ENCODE measurements at regions not wholly inside any gene's neighbourhood (a gene's known extent, or its start where the extent isn't known, plus 50 kb on each side); places are given as distances from the start of the nearest gene placed in this dataset.

DNA sequence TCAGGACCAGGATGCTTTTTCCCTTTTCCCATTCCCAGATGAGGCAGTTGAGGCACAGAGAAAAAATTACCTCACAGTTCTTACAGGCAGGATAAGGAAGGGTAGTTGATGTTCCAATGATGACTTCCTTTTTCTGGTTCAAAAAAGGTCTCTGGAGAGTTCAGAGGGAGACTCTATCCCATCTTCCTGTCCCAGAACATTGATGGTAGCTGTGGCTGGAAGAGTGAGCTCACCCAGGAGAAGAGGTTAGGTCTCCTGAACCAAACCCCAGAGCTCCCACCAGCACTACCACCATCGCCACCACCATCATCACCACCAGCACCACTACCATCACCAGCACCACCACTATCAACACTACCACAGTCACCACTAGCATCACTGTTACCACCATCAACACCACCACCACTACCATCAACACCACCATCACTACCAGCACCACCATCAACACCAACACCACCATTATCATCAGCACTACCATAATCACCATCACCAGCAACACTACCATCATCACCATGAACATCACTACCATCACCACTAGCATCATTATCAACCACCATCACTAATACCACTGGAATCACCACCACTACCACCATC is 105.5 kb upstream of the RUNX3 start:
- no peak for DNase-seq
- H3K4me3 Mint-ChIP-seq: no peak overlapping the region
- intact Hi-C loops (cut with micrococcal nuclease): loop anchor here (2.0 kb wide), 1 partner anchor 13 kb away; no protein-coding TSS in a partner anchor
- CTCF ChIA-PET: interaction anchor here (1.1 to 10.4 kb wide), 12 partner anchors 10 to 187 kb away, joined by 3 to 290 read pairs (median 28); partner anchors contain the start of gene RUNX3
- peaks cover 3% of the 10 kb centered on the region for H3K27me3 Mint-ChIP-seq
- H3K9me3 Mint-ChIP-seq: no peaks in the 10 kb centered on the region
- POLR2A ChIA-PET: interaction anchor here (3.2 kb wide), 1 partner anchor 105 kb away, joined by 17 read pairs; the partner anchor contains the start of gene RUNX3
- H3K36me3 Mint-ChIP-seq: no peaks in the 10 kb centered on the region
- H3K4me1 Mint-ChIP-seq (ENCODE audit: low read depth): peaks cover 46% of the 10 kb centered on the region
- no peak overlapping the region for H3K27ac Mint-ChIP-seq

DNA sequence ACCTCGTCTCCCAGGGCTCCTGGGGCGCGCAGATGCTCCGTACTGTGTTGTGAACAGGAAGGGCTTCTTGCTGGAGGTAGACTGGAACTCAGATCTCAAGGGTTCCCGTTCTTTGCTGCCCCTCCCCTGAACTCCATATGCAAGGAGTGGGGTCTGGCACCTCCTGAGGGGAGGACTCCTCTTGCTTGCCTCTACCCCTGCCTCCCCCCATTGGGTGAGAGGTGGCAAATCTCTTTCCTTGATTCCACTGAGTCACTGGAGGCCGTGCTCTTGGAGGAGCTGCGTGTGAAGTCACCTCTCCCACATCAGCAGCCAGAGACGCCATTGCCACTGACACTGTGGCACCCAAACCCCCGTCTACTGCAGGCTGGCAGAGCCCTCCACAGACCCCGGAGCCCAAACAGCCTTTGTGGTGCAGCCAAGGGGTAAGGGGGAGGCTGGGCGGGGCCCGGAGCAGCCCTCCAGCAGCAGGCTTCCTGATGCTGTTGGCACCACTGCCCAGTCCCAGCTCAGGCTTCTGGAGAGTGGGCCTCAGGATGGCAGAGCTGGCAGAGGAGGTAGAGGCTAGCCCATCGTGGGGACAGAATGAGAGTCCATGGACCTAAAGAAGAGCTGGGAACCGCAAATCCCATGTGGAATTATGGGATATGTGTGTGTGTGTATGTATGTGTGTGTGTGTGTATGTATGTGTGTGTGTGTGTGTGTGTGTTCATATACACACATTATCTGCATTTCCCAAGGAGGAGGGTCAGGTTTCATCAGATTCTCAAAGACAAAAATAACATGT is 104.9 kb upstream of the RUNX3 start:
- Mint-ChIP-seq H3K27ac (no peak overlapping the region), H3K9me3 (no peaks in the 10 kb centered on the region), H3K36me3 (no peaks in the 10 kb centered on the region), H3K27me3 (peaks cover 2% of the 10 kb centered on the region), H3K4me1 (ENCODE audit: low read depth) (peaks cover 52% of the 10 kb centered on the region), H3K4me3 (no peak overlapping the region)
- DNase-seq: no peak
- CTCF ChIA-PET: interaction anchor here (1.1 to 10.4 kb wide), 7 partner anchors 13 to 186 kb away, joined by 3 to 290 read pairs (median 5); partner anchors contain the start of gene RUNX3
- intact Hi-C loops (cut with micrococcal nuclease): no loop called here
- POLR2A ChIA-PET: interaction anchor here (3.2 kb wide), 1 partner anchor 104 kb away, joined by 17 read pairs; the partner anchor contains the start of gene RUNX3

DNA sequence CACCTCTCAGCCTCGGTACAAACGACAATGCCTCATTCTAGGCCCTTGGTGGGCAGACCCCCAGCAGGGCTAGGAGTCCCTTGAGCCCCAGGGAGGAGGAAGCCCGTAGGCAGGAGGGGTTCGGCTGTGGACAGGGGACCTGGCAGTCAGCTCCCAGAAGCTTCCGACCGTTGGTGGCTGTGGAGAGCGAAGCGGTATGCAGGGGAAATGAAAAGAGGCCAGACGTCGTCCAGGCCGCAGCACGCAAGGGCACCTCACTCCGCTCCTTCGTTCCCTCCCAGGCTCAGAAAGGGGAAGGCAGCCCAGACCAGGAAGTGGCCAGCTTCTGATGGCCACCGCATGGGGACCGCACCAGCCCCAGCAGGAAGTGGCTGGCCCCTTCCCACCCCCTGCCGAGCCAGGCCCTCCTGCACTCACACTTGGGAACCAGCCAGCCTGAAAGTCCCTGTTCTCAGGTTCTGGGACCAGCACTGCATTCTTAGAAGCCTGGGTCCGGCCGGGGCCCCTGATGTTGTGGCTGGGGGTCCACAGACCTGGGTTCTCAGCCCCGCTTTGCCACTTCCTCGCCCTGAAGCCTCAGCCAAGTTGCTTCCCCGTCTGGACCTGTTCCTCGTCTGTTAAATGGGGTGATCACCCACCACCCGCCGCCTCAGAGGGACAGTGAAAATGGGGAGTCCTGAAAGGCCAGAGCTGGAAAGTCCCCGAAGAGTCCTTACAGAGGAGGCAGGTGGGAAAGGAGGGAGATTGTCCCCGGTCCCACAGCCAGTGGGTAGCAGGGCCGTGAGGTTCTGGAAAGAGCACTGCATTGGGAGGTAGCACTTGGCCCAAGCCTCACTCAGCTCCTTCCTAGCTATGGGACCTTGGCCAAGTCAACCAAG is 104.0 kb upstream of the RUNX3 start:
- Mint-ChIP-seq H3K4me1 (ENCODE audit: low read depth) (peaks cover 61% of the 10 kb centered on the region), H3K36me3 (no peaks in the 10 kb centered on the region), H3K27ac (peak overlapping the region; percentile 94), H3K27me3 (no peaks in the 10 kb centered on the region), H3K9me3 (no peaks in the 10 kb centered on the region), H3K4me3 (peak overlapping the region; percentile 9)
- ChIA-PET POLR2A (interaction anchor here (1.0 kb wide), 1 partner anchor 106 kb away, joined by 4 read pairs; no protein-coding TSS in a partner anchor), CTCF (interaction anchor here (1.2 to 10.4 kb wide), 8 partner anchors 9 to 185 kb away, joined by 3 to 290 read pairs (median 4); partner anchors contain the start of gene RUNX3)
- intact Hi-C loops (cut with micrococcal nuclease): no loop called here
- DNase-seq: peak; percentile 35

DNA sequence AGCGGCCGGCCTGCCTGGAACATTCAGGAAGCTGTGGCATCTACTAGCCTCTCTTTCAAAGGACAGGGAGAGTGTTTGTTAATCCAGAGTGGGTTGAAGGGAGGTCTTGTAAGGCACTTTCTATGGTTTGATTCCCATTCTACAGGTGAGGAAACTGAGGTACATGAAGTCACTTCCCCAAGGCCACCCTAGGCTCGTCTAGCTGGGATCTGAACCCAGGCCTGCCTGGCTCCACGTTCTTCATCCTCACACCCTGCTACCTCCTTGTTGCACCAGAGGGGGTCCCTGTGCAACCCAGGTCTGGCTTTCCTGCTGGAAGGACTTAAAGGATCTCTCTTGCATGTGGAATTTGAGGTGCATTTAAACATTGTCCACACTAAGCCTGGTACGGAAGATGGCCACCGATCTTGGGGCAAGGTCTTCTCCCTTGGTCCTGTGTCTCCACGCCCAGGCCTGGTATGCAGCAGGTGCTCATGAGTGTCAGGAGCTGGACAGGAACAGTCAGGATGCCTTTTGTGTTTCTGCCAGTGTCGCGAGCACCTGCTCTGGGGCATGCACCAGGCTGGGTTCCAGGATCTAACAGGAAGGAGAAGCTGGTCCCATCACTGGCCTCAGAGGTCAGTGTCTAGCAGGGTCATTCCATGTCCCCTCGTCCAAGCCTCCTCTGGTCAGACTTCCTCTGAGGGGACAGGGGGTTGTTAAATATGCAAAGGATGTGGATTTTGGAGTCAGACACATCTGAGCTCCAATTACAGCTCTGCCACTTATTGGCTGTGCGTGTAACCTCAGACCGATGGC is 103.2 kb upstream of the RUNX3 start:
- peak overlapping the region; percentile 94 for H3K27ac Mint-ChIP-seq
- CTCF ChIA-PET: interaction anchor here (1.2 to 10.4 kb wide), 7 partner anchors 9 to 184 kb away, joined by 3 to 290 read pairs (median 5); partner anchors contain the start of gene RUNX3
- intact Hi-C loops (cut with micrococcal nuclease): no loop called here
- peak overlapping the region; percentile 70 for H3K4me3 Mint-ChIP-seq
- peaks cover 67% of the 10 kb centered on the region for H3K4me1 Mint-ChIP-seq (ENCODE audit: low read depth)
- no peaks in the 10 kb centered on the region for H3K27me3 Mint-ChIP-seq
- POLR2A ChIA-PET: interaction anchor here (1.0 to 2.0 kb wide), 3 partner anchors 9 to 105 kb away, joined by 4 to 7 read pairs (median 5); partner anchors contain the start of gene RUNX3
- no peak for DNase-seq
- H3K36me3 Mint-ChIP-seq: no peaks in the 10 kb centered on the region
- H3K9me3 Mint-ChIP-seq: no peaks in the 10 kb centered on the region

DNA sequence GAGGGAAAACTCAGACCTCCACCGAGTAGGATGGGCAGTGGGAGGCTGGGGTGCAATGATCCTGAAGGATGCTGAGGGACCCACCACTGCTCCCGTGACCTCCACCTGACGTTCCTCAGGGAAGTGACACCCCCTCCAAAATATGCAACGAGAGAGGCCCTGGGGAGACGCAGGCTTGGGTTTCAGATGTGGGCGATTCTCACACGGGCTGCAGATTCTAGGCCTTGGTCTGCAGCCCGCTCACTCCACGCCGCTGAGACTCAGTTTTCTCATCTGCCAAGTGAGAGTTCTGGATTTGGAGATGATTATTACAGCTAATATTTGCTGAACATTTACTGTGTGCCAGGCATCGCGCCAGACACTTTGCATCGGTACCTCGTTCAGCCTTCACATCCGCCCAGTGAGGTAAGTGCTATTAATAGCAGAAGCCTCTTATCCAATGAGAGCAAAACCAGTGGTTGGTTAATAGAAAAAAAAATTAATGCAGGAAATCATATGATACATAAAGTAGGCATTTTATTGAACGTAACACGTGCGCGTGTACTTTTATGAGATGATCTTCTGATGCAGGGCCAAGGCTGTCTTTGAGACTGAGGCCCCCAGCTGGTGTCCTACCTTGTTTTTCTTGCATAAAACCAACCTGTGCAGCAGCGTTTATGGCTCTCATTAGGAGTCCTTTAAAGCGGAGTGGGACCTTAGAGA is 102.0 kb upstream of the RUNX3 start:
- intact Hi-C loops (cut with micrococcal nuclease): loop anchor here (1.0 to 2.0 kb wide), 5 partner anchors 10 to 107 kb away; no protein-coding TSS in a partner anchor
- H3K27me3 Mint-ChIP-seq: no peaks in the 10 kb centered on the region
- peak; percentile 67 for DNase-seq
- peak overlapping the region; percentile 94 for H3K27ac Mint-ChIP-seq
- no peaks in the 10 kb centered on the region for H3K9me3 Mint-ChIP-seq
- ChIA-PET CTCF (interaction anchor here (0.7 to 10.4 kb wide), 6 partner anchors 10 to 101 kb away, joined by 3 to 290 read pairs (median 4); partner anchors contain the start of gene RUNX3), POLR2A (interaction anchor here (0.7 to 2.0 kb wide), 6 partner anchors 8 to 107 kb away, joined by 3 to 9 read pairs (median 6); partner anchors contain the start of gene RUNX3)
- H3K36me3 Mint-ChIP-seq: no peaks in the 10 kb centered on the region
- peak overlapping the region; percentile 70 for H3K4me3 Mint-ChIP-seq
- H3K4me1 Mint-ChIP-seq (ENCODE audit: low read depth): peaks cover 73% of the 10 kb centered on the region

DNA sequence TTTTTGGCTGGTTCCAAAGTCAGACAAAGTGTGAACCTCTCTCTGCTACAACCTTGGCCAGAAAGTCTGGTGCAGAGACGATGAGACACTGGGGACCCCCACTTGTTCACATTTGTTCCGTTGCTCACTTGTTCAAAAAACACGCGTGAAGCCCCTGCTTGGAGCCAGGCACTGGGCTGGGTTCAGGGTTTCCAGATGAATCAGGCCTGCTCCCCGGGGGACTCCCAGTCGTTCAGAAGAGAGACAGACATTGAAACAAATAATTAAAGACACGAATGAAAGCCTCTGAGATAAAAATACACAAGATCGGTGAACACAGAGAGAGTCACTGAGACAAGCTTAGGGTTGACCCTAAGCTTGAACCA is 101.5 kb upstream of the RUNX3 start:
- Mint-ChIP-seq H3K36me3 (no peaks in the 10 kb centered on the region), H3K27me3 (no peaks in the 10 kb centered on the region), H3K9me3 (no peaks in the 10 kb centered on the region), H3K4me3 (peak overlapping the region; percentile 70), H3K27ac (peak overlapping the region; percentile 94), H3K4me1 (ENCODE audit: low read depth) (peaks cover 74% of the 10 kb centered on the region)
- POLR2A ChIA-PET: interaction anchor here (0.7 to 2.0 kb wide), 6 partner anchors 8 to 106 kb away, joined by 3 to 9 read pairs (median 6); partner anchors contain the start of gene RUNX3
- DNase-seq: peak; percentile 86
- CTCF ChIA-PET: interaction anchor here (0.7 to 10.4 kb wide), 5 partner anchors 9 to 101 kb away, joined by 3 to 290 read pairs (median 4); partner anchors contain the start of gene RUNX3
- intact Hi-C loops (cut with micrococcal nuclease): loop anchor here (1.0 to 2.0 kb wide), 4 partner anchors 9 to 76 kb away; no protein-coding TSS in a partner anchor

DNA sequence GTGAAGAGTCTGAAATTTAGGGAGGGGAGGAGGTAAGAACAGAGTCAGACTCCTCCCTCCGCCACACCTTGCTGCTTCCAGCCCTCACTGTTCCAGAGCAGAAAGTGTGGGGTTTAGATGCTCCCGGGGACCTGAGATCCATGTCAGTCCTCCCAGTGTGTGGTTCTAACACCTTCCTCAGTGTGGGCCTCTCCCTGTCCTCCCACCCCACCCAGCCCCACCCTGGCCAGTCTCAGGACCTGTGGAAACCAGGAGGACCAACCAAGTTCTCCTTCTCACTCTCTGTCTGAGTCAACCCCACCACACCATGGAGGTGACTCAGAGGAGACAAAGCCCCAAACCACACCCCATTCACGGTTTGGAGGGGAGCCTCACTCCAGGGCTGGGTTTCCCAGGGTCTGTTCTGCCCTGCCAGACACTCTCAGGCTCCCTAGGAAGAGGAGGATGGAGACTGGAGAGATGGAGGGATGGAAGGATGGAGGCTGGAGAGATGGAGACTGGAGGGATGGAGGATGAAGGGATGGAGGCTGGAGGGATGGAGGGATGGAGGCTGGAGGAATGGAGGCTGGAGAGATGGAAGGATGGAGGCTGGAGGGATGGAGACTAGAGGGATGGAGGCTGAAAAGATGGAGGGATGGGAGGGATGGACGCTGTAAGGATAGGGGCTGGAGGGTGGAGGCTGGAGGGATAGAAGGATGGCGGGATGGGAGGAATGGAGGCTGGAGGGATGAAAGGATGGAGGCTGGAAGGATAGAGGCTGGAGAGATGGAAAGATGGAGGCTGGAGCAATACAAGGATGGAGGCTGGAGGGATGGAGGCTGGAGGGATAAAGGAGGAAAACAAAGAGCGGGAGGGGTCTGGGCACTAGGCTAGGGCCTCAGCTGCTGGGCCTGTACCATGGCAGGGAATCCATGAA is 100.9 kb upstream of the RUNX3 start:
- H3K9me3 Mint-ChIP-seq: no peaks in the 10 kb centered on the region
- peak; percentile 91 for DNase-seq
- ChIA-PET POLR2A (interaction anchor here (0.9 to 2.0 kb wide), 3 partner anchors 7 to 106 kb away, joined by 3 to 9 read pairs (median 5); no protein-coding TSS in a partner anchor), CTCF (interaction anchor here (1.0 to 10.4 kb wide), 4 partner anchors 9 to 100 kb away, joined by 3 to 290 read pairs (median 70); partner anchors contain the start of gene RUNX3)
- H3K36me3 Mint-ChIP-seq: no peaks in the 10 kb centered on the region
- intact Hi-C loops (cut with micrococcal nuclease): loop anchor here (1.0 to 2.0 kb wide), 6 partner anchors 9 to 111 kb away; no protein-coding TSS in a partner anchor
- peaks cover 74% of the 10 kb centered on the region for H3K4me1 Mint-ChIP-seq (ENCODE audit: low read depth)
- H3K27ac Mint-ChIP-seq: peak overlapping the region; percentile 94
- no peaks in the 10 kb centered on the region for H3K27me3 Mint-ChIP-seq
- H3K4me3 Mint-ChIP-seq: peak overlapping the region; percentile 70

DNA sequence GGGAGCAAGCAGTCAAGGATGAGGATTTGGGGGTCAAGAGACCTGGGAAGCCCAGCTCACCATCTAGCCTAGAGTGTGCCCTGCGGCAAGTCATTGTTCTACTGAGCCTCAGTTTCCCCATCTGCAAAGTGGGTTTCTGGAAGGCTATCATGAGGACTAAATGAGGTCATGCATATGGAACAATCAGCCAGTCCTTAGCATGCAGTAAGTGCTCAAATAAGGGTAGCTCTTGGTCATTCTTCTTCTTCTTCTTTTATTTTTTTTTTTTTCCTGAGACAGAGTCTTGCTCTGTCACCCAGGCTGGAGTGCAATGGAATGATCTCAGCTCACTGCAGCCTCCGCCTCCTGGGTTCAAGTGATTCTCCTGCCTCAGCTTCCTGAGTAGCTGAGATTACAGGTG is 99.9 kb upstream of the RUNX3 start:
- H3K27me3 Mint-ChIP-seq: no peaks in the 10 kb centered on the region
- no peaks in the 10 kb centered on the region for H3K9me3 Mint-ChIP-seq
- H3K27ac Mint-ChIP-seq: peak overlapping the region; percentile 94
- intact Hi-C loops (cut with micrococcal nuclease): loop anchor here (1.0 to 2.0 kb wide), 3 partner anchors 27 to 110 kb away; no protein-coding TSS in a partner anchor
- no peak overlapping the region for H3K4me3 Mint-ChIP-seq
- ChIA-PET CTCF (interaction anchor here (0.5 to 8.3 kb wide), 6 partner anchors 7 to 98 kb away, joined by 3 to 97 read pairs (median 3); no protein-coding TSS in a partner anchor), POLR2A (interaction anchor here (0.6 to 0.8 kb wide), 2 partner anchors 37 to 48 kb away, joined by 3 to 4 read pairs; no protein-coding TSS in a partner anchor)
- no peak for DNase-seq
- H3K36me3 Mint-ChIP-seq: no peaks in the 10 kb centered on the region
- H3K4me1 Mint-ChIP-seq (ENCODE audit: low read depth): peaks cover 82% of the 10 kb centered on the region

DNA sequence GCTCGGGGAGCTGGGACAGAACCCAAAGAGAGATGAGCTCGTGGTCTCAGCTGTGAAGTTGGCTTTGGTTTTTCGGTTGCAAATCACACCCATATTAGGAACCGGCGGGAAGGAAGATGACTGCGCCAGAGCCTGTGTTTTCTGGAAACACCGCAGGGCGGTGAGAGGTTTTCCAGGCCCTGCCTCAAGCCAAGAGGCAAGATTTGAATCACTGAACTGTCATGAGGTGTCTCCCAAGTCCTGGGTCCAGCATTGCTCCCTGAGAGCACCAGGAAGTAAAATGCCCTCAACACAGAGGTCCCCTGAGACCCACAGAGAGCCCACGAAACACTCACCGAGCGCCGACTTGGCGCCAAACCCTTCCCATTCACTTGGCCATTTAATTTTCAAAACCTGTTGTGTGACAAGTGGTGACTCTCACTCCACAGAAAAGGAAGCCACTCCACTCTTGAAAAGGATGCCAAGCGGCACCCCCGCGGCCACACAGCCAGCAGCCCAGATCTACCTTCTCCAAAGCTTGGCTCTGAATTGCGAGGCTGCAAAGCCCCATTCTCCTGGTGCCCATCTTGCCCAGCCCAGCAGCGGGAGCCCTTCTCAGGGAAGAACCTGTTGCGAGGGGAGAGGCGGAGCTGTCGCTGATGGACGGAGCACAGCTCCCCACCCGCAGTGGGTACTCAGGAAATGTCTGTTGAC is 99.0 kb upstream of the RUNX3 start:
- CTCF ChIA-PET: interaction anchor here (0.5 to 8.3 kb wide), 9 partner anchors 8 to 181 kb away, joined by 3 to 97 read pairs (median 4); no protein-coding TSS in a partner anchor
- H3K4me3 Mint-ChIP-seq: peak overlapping the region; percentile 45
- no peaks in the 10 kb centered on the region for H3K27me3 Mint-ChIP-seq
- no peaks in the 10 kb centered on the region for H3K9me3 Mint-ChIP-seq
- intact Hi-C loops (cut with micrococcal nuclease): no loop called here
- DNase-seq: peak; percentile 79
- H3K4me1 Mint-ChIP-seq (ENCODE audit: low read depth): peaks cover 92% of the 10 kb centered on the region
- POLR2A ChIA-PET: interaction anchor here (0.6 to 2.5 kb wide), 7 partner anchors 36 to 102 kb away, joined by 3 to 9 read pairs (median 3); partner anchors contain the start of gene RUNX3
- H3K27ac Mint-ChIP-seq: peak overlapping the region; percentile 88
- H3K36me3 Mint-ChIP-seq: no peaks in the 10 kb centered on the region

Data from activated CD4-positive, alpha-beta memory T cell treated with anti-CD3 and anti-CD28 coated beads for 36 hours (primary cell).